ENCODE measurements at regions not wholly inside any gene's neighbourhood (a gene's known extent, or its start where the extent isn't known, plus 50 kb on each side); places are given as distances from the start of the nearest gene placed in this dataset.

DNA sequence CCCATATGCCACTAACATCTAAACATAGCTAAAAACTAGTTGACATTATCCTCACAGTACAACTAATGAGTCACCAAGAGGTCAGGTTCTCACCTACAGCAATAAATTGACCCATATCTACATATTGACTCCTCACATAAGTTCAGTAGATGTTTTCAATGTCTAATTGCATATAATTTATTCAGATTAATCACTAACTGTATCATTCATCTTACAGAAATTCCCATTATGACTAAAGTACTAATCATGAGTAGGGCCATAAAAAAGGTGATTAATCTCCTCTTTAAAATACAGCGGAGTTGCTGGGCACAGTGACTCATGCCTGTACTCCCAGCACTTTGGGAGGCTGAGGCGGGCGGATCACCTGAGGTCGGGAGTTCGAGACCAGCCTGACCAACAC lies 82.4 kb upstream of the ST3GAL6 start:
- TF ChIP-seq, protein P1, sequence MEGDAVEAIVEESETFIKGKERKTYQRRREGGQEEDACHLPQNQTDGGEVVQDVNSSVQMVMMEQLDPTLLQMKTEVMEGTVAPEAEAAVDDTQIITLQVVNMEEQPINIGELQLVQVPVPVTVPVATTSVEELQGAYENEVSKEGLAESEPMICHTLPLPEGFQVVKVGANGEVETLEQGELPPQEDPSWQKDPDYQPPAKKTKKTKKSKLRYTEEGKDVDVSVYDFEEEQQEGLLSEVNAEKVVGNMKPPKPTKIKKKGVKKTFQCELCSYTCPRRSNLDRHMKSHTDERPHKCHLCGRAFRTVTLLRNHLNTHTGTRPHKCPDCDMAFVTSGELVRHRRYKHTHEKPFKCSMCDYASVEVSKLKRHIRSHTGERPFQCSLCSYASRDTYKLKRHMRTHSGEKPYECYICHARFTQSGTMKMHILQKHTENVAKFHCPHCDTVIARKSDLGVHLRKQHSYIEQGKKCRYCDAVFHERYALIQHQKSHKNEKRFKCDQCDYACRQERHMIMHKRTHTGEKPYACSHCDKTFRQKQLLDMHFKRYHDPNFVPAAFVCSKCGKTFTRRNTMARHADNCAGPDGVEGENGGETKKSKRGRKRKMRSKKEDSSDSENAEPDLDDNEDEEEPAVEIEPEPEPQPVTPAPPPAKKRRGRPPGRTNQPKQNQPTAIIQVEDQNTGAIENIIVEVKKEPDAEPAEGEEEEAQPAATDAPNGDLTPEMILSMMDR (conservative IDR thresholded peaks at IDR 0.05; ENCODE audit: low read depth, low read length), result no peak
- TF ChIP-seq EZH2 (IDR thresholded peaks at IDR 0.05; ENCODE audit: borderline replicate concordance, low read depth, low read length, poor library complexity, severe bottlenecking), result no peak
